Endothelial cell (in vitro differentiated cells): ENCODE measurements at regions not wholly inside any gene's neighbourhood (a gene's known extent, or its start where the extent isn't known, plus 50 kb on each side); places are given as distances from the start of the nearest gene placed in this dataset.

ENCODE experiments used
- DNase-seq: peaks from one replicate; pipeline ENCODE4 v3.0.0; 2021; ENCODE audit warnings: low spot score
- H3K27ac Mint-ChIP-seq: one replicate; pipeline ENCODE4 v1.8.0; 2021; ENCODE audit warnings: mixed read lengths, inconsistent platforms; ENCODE audit not compliant: unreplicated experiment
- H3K27me3 Mint-ChIP-seq: one replicate; pipeline ENCODE4 v1.8.0; 2021; ENCODE audit warnings: mild to moderate bottlenecking, moderate library complexity, mixed read lengths, inconsistent platforms; ENCODE audit not compliant: unreplicated experiment
- H3K36me3 Mint-ChIP-seq: one replicate; pipeline ENCODE4 v1.8.0; 2021; ENCODE audit warnings: mild to moderate bottlenecking, low read depth, mixed read lengths, inconsistent platforms; ENCODE audit not compliant: unreplicated experiment
- H3K4me1 Mint-ChIP-seq: one replicate; pipeline ENCODE4 v1.8.0; 2021; ENCODE audit warnings: mild to moderate bottlenecking, mixed read lengths, inconsistent platforms; ENCODE audit not compliant: unreplicated experiment
- H3K4me3 Mint-ChIP-seq: one replicate; pipeline ENCODE4 v1.8.0; 2021; ENCODE audit warnings: mild to moderate bottlenecking, mixed read lengths, inconsistent platforms; ENCODE audit not compliant: unreplicated experiment
- H3K9me3 Mint-ChIP-seq: one replicate; pipeline ENCODE4 v1.8.0; 2021; ENCODE audit warnings: mixed read lengths, inconsistent platforms; ENCODE audit not compliant: unreplicated experiment
- CTCF ChIP-seq: fragments of 200-600 bp; sonication (generic); IDR thresholded peaks from one replicate; pipeline ENCODE4 v1.5.0; 2021; ENCODE audit warnings: antibody characterized with exemption; ENCODE audit not compliant: unreplicated experiment

GRCh38 chr13:75120085-75120484 is 361.9 kb downstream of the TBC1D4 start:
- H3K27me3 Mint-ChIP-seq: peaks cover 1% of the 10 kb centered on the region
- H3K9me3 Mint-ChIP-seq: no peaks in the 10 kb centered on the region
- no peaks in the 10 kb centered on the region for H3K4me1 Mint-ChIP-seq
- H3K27ac Mint-ChIP-seq: no peak overlapping the region
- H3K36me3 Mint-ChIP-seq: no peaks in the 10 kb centered on the region
- H3K4me3 Mint-ChIP-seq: no peak overlapping the region
- TF ChIP-seq CTCF: no peak
- no peak for DNase-seq

DNA sequence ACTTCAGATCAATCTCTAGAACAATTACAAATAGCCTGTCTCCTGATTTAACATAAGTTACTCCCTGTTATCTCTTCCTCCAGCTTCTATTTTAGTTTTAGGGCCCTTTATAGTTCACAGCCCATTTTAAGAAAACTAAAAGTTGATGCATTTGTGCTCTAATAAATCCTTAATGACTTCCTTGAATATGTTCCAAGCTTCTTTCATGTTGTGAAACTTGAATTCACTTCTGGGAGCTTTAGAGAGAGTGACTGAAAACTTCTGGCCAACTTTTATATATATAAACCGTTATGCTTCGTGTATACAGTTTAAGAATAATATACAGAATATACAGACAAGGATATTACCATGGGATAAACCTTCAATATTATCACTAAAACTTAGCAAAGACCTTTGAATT is 366.8 kb downstream of the TBC1D4 start:
- no peak for DNase-seq
- no peaks in the 10 kb centered on the region for H3K4me1 Mint-ChIP-seq
- H3K27me3 Mint-ChIP-seq: peaks cover 3% of the 10 kb centered on the region
- TF ChIP-seq CTCF: no peak
- H3K4me3 Mint-ChIP-seq: no peak overlapping the region
- no peaks in the 10 kb centered on the region for H3K9me3 Mint-ChIP-seq
- no peak overlapping the region for H3K27ac Mint-ChIP-seq
- no peaks in the 10 kb centered on the region for H3K36me3 Mint-ChIP-seq

GRCh38 chr13:75103976-75104375 is 378.0 kb downstream of the TBC1D4 start:
- H3K36me3 Mint-ChIP-seq: no peaks in the 10 kb centered on the region
- H3K4me3 Mint-ChIP-seq: no peak overlapping the region
- H3K27me3 Mint-ChIP-seq: no peaks in the 10 kb centered on the region
- H3K27ac Mint-ChIP-seq: no peak overlapping the region
- no peak for TF ChIP-seq CTCF
- DNase-seq: no peak
- H3K9me3 Mint-ChIP-seq: no peaks in the 10 kb centered on the region
- H3K4me1 Mint-ChIP-seq: no peaks in the 10 kb centered on the region

DNA sequence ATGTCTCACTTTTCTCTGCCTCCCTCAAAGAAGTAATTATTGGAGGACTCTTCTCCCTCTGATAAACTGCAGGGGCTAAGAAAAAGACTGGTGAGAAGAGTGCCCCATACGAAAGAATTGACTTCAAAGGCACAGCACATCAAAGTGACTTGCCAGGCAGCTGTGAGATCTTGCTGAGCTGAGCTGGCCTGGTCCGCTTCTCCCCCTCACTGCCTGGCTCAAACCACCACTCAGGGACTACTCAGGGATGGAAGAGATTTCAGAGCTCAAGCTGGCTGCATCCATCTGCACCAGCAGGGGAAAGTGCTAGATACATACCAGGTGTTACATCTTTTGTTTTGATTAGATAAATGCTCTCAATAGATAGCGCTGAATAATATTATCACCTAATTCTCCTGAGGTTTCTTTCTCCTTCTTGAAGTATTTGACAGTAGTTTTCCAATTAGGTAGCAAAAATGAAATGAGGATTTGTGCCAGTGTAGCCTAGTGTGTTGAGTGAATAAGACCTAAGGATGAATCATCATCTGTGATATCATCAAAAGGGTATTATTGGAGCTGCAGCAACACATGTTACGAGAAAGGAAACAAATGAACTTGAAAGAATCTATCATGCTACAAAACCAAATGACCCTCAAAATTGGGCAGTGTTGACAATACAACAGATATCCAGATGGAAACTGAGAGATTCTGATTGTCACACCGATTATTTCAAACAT is 379.8 kb downstream of the TBC1D4 start:
- no peak for TF ChIP-seq CTCF
- H3K4me1 Mint-ChIP-seq: no peaks in the 10 kb centered on the region
- no peak overlapping the region for H3K27ac Mint-ChIP-seq
- no peak for DNase-seq
- no peak overlapping the region for H3K4me3 Mint-ChIP-seq
- H3K36me3 Mint-ChIP-seq: no peaks in the 10 kb centered on the region
- H3K27me3 Mint-ChIP-seq: no peaks in the 10 kb centered on the region
- H3K9me3 Mint-ChIP-seq: no peaks in the 10 kb centered on the region

- no peak overlapping the region for H3K27ac Mint-ChIP-seq
- DNase-seq: no peak
- H3K4me1 Mint-ChIP-seq: no peaks in the 10 kb centered on the region
- H3K4me3 Mint-ChIP-seq: no peak overlapping the region
- no peak for TF ChIP-seq CTCF
- H3K36me3 Mint-ChIP-seq: no peaks in the 10 kb centered on the region
- no peaks in the 10 kb centered on the region for H3K9me3 Mint-ChIP-seq
- H3K27me3 Mint-ChIP-seq: no peaks in the 10 kb centered on the region
Measured at GRCh38 chr13:75101348-75101747, 380.6 kb downstream of the TBC1D4 start.
